MM.1S (cell line): ENCODE measurements at regions not wholly inside any gene's neighbourhood (a gene's known extent, or its start where the extent isn't known, plus 50 kb on each side); places are given as distances from the start of the nearest gene placed in this dataset.

Source experiments
- EZH2 ChIP-seq: fragments of 300-600 bp; sonication (generic); optimal IDR thresholded peaks from 2 replicates; pipeline ENCODE3; 2017; ENCODE audit warnings: low read depth, mild to moderate bottlenecking, antibody characterized with exemption, low read length, mixed read lengths
- EZH2phosphoT487 ChIP-seq: fragments of 300-600 bp; sonication (generic); IDR thresholded peaks from 2 replicates; pipeline ENCODE4 v1.6.1; 2018; ENCODE audit warnings: antibody characterized with exemption, low read length
- TF ChIP-seq, protein P1 (sequence below): fragments of 300-600 bp; sonication (generic); IDR thresholded peaks from 2 replicates; pipeline ENCODE4 v1.5.1; 2016; ENCODE audit warnings: antibody characterized with exemption, low read length, mixed read lengths

DNA sequence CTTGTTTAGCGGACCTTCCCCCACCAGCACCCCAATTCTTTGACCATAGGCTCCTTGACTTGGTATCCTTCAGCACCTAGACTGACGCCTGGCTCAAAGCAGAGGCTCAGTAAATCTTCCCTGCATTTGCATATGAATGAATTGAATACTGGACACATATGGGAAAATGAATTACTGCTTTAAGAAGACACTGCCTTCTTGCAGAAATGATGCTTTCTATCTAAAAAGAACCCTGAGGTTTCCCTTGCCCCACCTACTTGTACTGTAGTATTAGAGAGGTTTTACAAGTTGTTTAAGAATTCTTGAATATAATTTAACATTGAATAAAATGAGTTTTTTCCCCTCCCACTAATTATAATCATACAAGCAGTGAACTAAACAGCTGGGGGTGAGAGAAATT lies 190.7 kb downstream of the SAMD5 start:
- TF ChIP-seq, protein P1, sequence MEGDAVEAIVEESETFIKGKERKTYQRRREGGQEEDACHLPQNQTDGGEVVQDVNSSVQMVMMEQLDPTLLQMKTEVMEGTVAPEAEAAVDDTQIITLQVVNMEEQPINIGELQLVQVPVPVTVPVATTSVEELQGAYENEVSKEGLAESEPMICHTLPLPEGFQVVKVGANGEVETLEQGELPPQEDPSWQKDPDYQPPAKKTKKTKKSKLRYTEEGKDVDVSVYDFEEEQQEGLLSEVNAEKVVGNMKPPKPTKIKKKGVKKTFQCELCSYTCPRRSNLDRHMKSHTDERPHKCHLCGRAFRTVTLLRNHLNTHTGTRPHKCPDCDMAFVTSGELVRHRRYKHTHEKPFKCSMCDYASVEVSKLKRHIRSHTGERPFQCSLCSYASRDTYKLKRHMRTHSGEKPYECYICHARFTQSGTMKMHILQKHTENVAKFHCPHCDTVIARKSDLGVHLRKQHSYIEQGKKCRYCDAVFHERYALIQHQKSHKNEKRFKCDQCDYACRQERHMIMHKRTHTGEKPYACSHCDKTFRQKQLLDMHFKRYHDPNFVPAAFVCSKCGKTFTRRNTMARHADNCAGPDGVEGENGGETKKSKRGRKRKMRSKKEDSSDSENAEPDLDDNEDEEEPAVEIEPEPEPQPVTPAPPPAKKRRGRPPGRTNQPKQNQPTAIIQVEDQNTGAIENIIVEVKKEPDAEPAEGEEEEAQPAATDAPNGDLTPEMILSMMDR, result no peak
- TF ChIP-seq EZH2 (no peak), EZH2phosphoT487 (no peak)
